ENCODE measurements at regions not wholly inside any gene's neighbourhood (a gene's known extent, or its start where the extent isn't known, plus 50 kb on each side); places are given as distances from the start of the nearest gene placed in this dataset.
A peak's percentile ranks its signal among the peaks of the same experiment; 100 is the strongest.

DNA sequence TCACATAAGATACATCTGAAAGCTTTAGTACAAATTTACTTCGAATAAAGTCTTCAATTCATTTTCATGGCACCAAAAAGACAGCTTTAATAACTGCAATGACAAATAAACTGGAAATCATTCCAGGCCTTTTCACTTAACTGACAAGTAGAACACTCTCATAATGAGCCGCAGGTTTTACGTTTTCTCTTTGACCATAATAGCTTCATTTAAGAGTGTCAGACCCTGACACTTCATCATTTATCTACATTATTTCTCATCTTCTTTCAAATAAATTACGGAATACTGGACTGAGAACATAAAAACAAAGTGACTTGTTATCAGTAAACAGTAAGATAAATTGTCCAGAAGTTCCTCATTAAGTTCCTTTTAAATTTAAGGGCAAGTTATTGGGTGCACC, 1252.9 kb upstream of the ACVR2A start:
- H3K4me1 ChIP-seq: no peaks in the 10 kb centered on the region
- no peak overlapping the region for H3K27ac ChIP-seq
- H3K27me3 ChIP-seq: no peaks in the 10 kb centered on the region
- H3K4me3 ChIP-seq: no peak overlapping the region
- no peak for DNase-seq
- TF ChIP-seq, protein P1, sequence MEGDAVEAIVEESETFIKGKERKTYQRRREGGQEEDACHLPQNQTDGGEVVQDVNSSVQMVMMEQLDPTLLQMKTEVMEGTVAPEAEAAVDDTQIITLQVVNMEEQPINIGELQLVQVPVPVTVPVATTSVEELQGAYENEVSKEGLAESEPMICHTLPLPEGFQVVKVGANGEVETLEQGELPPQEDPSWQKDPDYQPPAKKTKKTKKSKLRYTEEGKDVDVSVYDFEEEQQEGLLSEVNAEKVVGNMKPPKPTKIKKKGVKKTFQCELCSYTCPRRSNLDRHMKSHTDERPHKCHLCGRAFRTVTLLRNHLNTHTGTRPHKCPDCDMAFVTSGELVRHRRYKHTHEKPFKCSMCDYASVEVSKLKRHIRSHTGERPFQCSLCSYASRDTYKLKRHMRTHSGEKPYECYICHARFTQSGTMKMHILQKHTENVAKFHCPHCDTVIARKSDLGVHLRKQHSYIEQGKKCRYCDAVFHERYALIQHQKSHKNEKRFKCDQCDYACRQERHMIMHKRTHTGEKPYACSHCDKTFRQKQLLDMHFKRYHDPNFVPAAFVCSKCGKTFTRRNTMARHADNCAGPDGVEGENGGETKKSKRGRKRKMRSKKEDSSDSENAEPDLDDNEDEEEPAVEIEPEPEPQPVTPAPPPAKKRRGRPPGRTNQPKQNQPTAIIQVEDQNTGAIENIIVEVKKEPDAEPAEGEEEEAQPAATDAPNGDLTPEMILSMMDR (IDR thresholded peaks at IDR 0.05): no peak
- TF ChIP-seq POLR2A (IDR thresholded peaks at IDR 0.05): no peak
- H3K9me3 ChIP-seq: no peaks in the 10 kb centered on the region
- H3K36me3 ChIP-seq: no peaks in the 10 kb centered on the region

- H3K27me3 ChIP-seq: no peaks in the 10 kb centered on the region
- no peaks in the 10 kb centered on the region for H3K36me3 ChIP-seq
- DNase-seq: peak in 1 of 3 donors; percentile 45
- no peak overlapping the region for H3K4me3 ChIP-seq
- TF ChIP-seq, protein P1 (IDR thresholded peaks at IDR 0.05): no peak
- TF ChIP-seq POLR2A (IDR thresholded peaks at IDR 0.05): no peak
- H3K4me1 ChIP-seq: no peaks in the 10 kb centered on the region
- no peak overlapping the region for H3K27ac ChIP-seq
- no peaks in the 10 kb centered on the region for H3K9me3 ChIP-seq
Measured at GRCh38 chr2:146587291-146587713, 1257.5 kb upstream of the ACVR2A start.

DNA sequence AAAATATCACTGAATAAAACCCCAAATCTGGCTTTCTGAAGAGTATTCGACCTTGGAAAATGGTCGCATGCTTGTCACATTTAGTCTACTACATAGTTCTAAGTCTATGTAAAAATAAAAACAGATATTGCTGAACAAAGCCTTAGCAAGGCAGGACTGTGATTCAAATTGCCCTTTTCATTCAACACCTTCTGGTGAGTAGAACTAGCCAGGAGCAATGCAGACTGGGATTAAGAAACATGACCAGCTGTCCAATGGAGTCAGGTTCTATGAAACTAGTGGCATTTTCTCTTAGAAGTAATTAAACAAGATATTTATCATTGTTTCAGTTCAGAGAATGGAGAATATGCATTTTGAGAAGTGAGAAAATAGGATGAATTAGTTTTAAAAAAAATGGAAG, 1260.5 kb upstream of the ACVR2A start:
- no peak overlapping the region for H3K27ac ChIP-seq
- no peak overlapping the region for H3K4me3 ChIP-seq
- no peaks in the 10 kb centered on the region for H3K27me3 ChIP-seq
- no peaks in the 10 kb centered on the region for H3K4me1 ChIP-seq
- DNase-seq: no peak
- TF ChIP-seq, protein P1 (IDR thresholded peaks at IDR 0.05): no peak
- no peaks in the 10 kb centered on the region for H3K36me3 ChIP-seq
- no peaks in the 10 kb centered on the region for H3K9me3 ChIP-seq

DNA sequence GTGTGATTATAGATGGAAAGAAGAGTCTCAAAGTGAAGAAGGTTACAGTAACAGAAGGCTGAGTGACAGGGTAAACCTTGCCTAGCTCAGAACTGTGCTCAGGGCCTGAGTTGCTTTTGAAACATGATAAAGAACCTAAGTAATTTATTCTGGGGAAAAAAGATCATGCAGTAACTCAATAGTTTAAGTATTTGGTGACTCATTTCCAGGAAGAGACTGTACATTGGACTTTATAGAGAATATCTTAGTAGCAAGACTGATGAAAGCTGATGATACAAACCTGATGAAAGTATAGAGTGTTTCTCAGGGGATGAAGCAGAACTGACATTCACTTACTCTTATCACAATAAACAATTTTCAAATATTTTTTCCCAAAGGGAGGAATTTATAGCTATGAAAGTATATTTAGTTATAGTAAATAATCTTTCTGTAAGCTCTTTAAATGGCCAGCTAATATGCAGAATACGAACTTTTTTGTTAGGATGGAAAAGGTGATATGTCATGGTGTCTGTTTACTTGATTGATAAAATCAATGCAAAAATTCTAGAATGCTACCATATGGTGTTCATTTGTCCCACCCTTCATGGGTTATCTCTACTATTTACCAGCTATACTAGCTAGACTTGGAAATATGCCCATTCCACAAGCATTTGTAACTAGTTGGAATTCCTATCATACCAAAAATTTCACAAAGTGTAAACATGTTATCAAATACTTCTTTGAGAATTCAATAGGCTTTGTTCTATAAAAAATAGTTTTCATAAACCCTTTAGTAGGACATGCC, 1265.5 kb upstream of the ACVR2A start:
- H3K27me3 ChIP-seq: no peaks in the 10 kb centered on the region
- no peak for TF ChIP-seq POLR2A (IDR thresholded peaks at IDR 0.05)
- TF ChIP-seq, protein P1 (IDR thresholded peaks at IDR 0.05): no peak
- no peak overlapping the region for H3K27ac ChIP-seq
- H3K36me3 ChIP-seq: no peaks in the 10 kb centered on the region
- no peaks in the 10 kb centered on the region for H3K4me1 ChIP-seq
- no peak for DNase-seq
- H3K4me3 ChIP-seq: no peak overlapping the region
- H3K9me3 ChIP-seq: no peaks in the 10 kb centered on the region

DNA sequence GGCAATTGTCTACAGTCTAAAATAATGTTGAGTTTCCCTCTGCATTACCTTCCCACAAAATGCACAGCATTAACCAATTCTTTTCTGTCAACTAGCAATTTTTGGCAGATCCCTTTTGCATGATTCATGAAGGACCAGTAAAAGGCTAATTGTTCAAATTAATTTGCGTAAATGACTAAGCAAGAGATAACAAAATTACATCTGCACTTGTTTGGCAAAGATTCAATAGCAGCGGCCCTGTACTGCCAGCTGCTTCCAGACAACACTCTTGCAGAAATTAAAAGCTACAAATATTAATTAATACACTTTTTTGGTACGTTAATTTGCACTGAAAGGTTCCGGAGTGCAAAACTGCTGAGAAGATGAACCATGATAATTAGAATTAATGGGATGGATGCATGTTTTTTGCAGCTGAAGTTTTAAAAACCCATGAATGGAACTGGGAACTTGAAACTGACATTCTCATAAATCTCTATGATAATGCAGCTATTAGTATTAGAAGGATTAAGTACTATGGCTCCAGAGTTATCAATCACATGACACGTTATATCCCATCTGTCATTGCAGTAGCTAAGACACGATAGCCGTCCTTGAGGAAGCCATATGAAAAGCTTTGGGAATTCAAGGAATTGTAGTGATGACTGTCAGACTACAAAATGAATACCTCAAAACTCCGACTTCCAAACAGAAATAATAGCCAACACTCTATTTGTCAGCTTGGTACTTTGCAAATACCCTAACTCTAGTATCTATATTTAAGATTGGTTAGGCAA, 1268.3 kb upstream of the ACVR2A start:
- Histone ChIP-seq H3K27me3 (no peaks in the 10 kb centered on the region), H3K36me3 (no peaks in the 10 kb centered on the region), H3K4me3 (no peak overlapping the region), H3K4me1 (no peaks in the 10 kb centered on the region), H3K9me3 (no peaks in the 10 kb centered on the region), H3K27ac (no peak overlapping the region)
- TF ChIP-seq, protein P1 (IDR thresholded peaks at IDR 0.05): no peak
- no peak for TF ChIP-seq POLR2A (IDR thresholded peaks at IDR 0.05)
- no peak for DNase-seq

Data from Peyer's patch (tissue), 4 donors.